ENCODE measurements at regions not wholly inside any gene's neighbourhood (a gene's known extent, or its start where the extent isn't known, plus 50 kb on each side); places are given as distances from the start of the nearest gene placed in this dataset.

DNA sequence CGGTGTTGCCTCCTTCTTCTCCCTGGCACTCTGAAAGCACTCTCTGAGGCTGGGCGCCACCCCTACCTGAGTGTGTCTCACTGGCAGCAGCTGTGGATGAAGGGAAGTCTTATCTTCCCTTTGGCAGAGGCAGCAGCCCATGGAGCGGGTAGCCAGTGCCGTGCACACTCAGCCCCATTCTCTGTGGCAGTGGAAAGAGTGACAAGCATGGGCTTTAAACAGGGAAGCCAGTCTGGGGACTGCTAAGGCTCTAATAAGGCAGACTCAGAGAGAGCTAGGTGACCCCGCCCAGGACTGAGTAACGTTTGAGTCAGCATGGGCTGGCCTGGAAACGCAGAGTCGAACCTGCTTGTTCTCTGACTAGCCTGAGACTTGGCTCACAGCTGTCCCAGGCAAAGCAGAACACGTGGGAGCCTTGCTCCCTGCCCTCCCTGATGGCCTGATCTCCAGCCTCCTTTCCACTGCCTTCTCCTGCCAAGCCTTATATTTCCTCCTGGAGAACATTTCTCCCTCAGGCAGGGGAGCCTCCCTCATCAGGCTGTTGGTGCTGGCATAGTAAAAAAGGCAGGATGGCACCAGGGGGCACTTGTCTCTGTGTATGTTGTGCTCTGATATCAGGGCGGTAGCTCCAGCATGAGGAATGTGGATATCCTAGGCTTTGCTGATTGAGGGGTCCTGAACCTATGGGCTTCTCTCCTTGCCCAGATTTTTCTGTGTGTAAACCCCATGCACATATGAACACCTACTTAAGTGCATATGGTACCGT lies 93.9 kb upstream of the LGALSL start:
- no peak overlapping the region for H3K4me3 ChIP-seq (ENCODE audit: low read depth, low read length)
- TF ChIP-seq, protein P1, sequence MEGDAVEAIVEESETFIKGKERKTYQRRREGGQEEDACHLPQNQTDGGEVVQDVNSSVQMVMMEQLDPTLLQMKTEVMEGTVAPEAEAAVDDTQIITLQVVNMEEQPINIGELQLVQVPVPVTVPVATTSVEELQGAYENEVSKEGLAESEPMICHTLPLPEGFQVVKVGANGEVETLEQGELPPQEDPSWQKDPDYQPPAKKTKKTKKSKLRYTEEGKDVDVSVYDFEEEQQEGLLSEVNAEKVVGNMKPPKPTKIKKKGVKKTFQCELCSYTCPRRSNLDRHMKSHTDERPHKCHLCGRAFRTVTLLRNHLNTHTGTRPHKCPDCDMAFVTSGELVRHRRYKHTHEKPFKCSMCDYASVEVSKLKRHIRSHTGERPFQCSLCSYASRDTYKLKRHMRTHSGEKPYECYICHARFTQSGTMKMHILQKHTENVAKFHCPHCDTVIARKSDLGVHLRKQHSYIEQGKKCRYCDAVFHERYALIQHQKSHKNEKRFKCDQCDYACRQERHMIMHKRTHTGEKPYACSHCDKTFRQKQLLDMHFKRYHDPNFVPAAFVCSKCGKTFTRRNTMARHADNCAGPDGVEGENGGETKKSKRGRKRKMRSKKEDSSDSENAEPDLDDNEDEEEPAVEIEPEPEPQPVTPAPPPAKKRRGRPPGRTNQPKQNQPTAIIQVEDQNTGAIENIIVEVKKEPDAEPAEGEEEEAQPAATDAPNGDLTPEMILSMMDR (IDR thresholded peaks at IDR 0.05; ENCODE audit: low read depth, low read length) = no peak

DNA sequence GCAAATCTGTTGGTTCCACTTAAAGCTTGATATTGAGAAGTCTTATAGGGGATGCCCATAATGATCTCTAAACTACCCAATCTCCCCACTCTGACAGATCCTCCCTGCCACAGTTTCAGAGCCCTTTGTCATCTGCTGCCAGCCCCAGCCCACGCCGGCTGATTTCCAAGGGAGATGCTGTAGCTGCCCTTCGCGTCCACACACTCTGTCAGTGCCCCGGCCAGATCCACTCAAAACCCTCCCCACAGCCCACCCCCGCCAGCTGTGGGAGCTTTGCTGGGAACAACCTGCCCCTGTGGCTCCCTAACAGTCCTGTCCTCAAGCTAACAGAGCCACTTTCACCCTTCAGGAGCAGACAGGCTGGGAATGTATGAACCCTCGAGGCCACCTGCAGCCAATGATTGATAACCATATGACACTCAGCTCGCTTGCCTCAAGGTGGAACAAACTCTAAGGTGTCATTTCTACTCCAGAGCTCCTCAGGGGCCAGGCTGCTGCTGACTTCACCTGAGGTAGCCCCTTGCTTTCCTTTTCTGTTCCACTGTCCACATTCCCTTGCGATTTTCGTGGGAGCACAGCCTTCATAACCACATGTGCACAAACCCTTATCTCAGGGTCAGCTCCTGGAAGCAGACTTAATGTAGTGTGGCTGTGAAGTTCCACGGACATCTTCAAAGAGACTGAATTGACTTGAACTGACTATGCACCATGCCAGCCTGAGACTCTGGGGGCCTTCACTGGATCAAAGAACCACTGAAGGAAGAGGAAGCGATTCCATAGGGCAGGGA lies 92.6 kb upstream of the LGALSL start:
- H3K4me3 ChIP-seq (ENCODE audit: low read depth, low read length) = no peak overlapping the region
- TF ChIP-seq, protein P1 (IDR thresholded peaks at IDR 0.05; ENCODE audit: low read depth, low read length) = no peak

- no peak overlapping the region for H3K4me3 ChIP-seq (ENCODE audit: low read depth, low read length)
- TF ChIP-seq, protein P1 (IDR thresholded peaks at IDR 0.05; ENCODE audit: low read depth, low read length) = no peak
Measured at GRCh38 chr2:64362562-64363026, 91.4 kb upstream of the LGALSL start.

DNA sequence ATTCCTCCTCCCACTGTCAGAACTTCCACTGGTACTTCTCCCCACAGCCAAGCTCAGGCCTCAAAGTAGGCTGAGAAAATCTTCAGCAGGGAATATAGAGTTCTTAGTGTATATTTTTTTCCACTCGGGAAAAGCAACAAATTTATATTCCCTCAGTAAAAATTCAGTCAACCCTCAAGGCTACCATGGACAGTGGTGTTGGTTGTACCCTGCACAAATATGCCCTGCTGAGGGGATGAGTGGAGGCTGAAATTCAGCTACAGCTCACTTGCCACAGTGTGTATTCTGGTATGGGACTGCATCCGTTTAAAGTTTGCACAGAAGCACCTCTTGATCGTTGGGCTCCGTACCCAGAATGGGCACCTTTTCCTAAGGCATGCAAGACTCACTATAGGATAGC lies 90.8 kb upstream of the LGALSL start:
- no peak overlapping the region for H3K4me3 ChIP-seq (ENCODE audit: low read depth, low read length)
- TF ChIP-seq, protein P1 (IDR thresholded peaks at IDR 0.05; ENCODE audit: low read depth, low read length) = no peak

GRCh38 chr2:64363848-64364247 lies 90.1 kb upstream of the LGALSL start:
- TF ChIP-seq, protein P1 (IDR thresholded peaks at IDR 0.05; ENCODE audit: low read depth, low read length) = no peak
- no peak overlapping the region for H3K4me3 ChIP-seq (ENCODE audit: low read depth, low read length)

DNA sequence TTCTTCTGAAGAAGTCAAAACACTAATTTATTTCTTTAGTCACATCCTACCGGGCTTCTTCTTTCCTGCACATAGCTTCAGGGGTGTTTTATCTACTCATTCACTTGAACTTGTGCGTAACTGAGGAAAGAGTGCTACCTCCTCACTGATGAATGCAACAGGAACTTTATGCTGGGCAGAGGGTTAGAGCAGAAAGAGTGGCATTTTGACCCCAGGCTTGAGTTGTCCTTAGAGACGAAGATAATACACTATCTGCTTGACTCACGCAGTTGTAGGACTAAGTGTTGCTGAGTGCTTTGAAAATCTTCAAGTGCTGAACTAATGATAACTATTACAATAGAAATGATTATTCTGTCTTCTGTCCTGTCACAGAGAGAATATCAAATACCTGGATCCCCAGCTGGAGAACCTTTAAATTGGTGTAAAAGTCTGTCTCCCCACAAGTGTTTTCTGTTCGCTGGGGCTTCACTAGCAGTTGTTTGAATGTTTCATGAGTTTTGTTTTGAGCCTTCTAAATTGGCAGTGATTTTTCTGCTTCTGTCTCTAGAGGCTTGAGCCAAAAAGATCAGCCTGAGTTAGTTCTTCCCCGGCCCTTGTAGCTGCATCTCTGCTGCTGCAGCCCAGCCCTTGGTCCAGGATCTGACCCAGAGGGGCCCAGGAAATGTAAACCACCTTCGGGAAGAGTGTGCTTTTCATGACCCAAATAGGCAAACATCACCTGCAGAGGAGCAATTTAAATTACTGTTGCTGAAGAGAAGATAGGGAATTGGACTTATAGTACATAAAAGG lies 86.3 kb upstream of the LGALSL start:
- H3K4me3 ChIP-seq (ENCODE audit: low read depth, low read length) = no peak overlapping the region
- TF ChIP-seq, protein P1 (IDR thresholded peaks at IDR 0.05; ENCODE audit: low read depth, low read length) = no peak
